ENCODE measurements at regions not wholly inside any gene's neighbourhood (a gene's known extent, or its start where the extent isn't known, plus 50 kb on each side); places are given as distances from the start of the nearest gene placed in this dataset.
"Not testable (repeated sequence)": the region's sequence is repeated elsewhere in the genome, so short reads cannot be mapped to it uniquely, and the experiment has no call there.

DNA sequence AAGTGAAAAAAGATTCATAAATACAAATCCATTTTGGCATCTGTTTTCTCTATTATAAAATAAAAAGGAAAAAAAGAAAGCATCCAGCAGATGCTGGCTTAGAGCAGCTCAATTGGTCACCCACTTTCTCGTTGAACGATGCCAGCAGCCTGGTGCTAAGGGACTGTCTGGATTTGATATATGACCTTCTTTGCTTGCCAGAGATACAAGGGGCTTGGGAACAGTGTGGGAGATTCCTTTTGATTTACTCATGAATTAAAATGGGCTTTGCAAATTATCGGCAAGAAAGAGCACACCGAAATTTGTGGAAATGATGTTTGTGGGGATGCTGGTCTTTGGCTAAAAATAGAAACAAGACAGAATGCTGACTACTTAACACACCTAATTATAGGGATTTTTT lies 210.3 kb upstream of the STT3B start:
- TF ChIP-seq CTCF (IDR thresholded peaks at IDR 0.05; ENCODE audit: insufficient read depth, low read depth, low read length), result no peak
- no peak for DNase-seq (ENCODE audit: low read depth)
- no peak overlapping the region for H3K4me3 ChIP-seq (ENCODE audit: low read depth, low read length)

DNA sequence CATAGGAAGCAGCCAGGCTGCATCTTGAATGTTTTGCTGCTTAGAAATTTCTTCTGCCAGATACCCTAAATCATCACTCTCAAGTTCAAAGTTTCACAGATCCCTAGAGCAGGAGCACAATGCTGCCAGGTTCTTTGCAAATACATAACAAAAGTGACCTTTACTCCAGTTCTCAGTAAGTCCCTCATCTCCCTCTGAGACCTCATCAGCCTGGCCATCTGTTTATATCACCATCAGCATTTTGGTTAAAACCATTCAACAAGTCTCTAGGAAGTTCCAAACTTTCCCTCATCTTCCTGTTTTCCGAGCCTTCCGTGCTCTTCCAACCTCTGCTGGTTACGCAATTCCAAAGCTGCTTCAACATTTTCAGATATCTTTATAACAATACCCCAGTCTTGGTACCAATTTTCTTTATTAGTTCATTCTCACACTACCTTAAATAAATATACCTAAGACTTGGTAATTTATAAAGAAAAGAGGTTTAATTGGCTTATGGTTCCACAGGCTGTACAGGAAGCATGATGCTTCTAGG lies 204.8 kb upstream of the STT3B start:
- not testable (repeated sequence) for H3K4me3 ChIP-seq (ENCODE audit: low read depth, low read length); DNase-seq (ENCODE audit: low read depth)

GRCh38 chr3:31331278-31331677 lies 201.4 kb upstream of the STT3B start:
- no peak overlapping the region for H3K4me3 ChIP-seq (ENCODE audit: low read depth, low read length)
- DNase-seq (ENCODE audit: low read depth), result no peak
- TF ChIP-seq CTCF (IDR thresholded peaks at IDR 0.05; ENCODE audit: insufficient read depth, low read depth, low read length), result no peak

GRCh38 chr3:31341130-31341529 lies 191.6 kb upstream of the STT3B start:
- no peak overlapping the region for H3K4me3 ChIP-seq (ENCODE audit: low read depth, low read length)
- no peak for DNase-seq (ENCODE audit: low read depth)
- TF ChIP-seq CTCF (IDR thresholded peaks at IDR 0.05; ENCODE audit: insufficient read depth, low read depth, low read length), result peak; percentile 14

- no peak for TF ChIP-seq CTCF (IDR thresholded peaks at IDR 0.05; ENCODE audit: insufficient read depth, low read depth, low read length)
- DNase-seq (ENCODE audit: low read depth), result no peak
- H3K4me3 ChIP-seq (ENCODE audit: low read depth, low read length), result no peak overlapping the region
Observed at GRCh38 chr3:31343075-31343474, 189.7 kb upstream of the STT3B start.

GRCh38 chr3:31345581-31345980 lies 187.1 kb upstream of the STT3B start:
- no peak overlapping the region for H3K4me3 ChIP-seq (ENCODE audit: low read depth, low read length)
- no peak for TF ChIP-seq CTCF (IDR thresholded peaks at IDR 0.05; ENCODE audit: insufficient read depth, low read depth, low read length)
- no peak for DNase-seq (ENCODE audit: low read depth)

- DNase-seq (ENCODE audit: low read depth), result no peak
- no peak overlapping the region for H3K4me3 ChIP-seq (ENCODE audit: low read depth, low read length)
- no peak for TF ChIP-seq CTCF (IDR thresholded peaks at IDR 0.05; ENCODE audit: insufficient read depth, low read depth, low read length)
Observed at GRCh38 chr3:31346542-31346979, 186.2 kb upstream of the STT3B start.
